NB4 (cell line): ENCODE measurements at regions not wholly inside any gene's neighbourhood (a gene's known extent, or its start where the extent isn't known, plus 50 kb on each side); places are given as distances from the start of the nearest gene placed in this dataset.

Experiments used
- DNase-seq: peaks from one replicate; pipeline ENCODE4 v3.0.0; 2010; ENCODE audit warnings: low read depth
- H3K4me3 ChIP-seq: one replicate; pipeline ENCODE4 v1.5.1; 2011; ENCODE audit warnings: mild to moderate bottlenecking, low read depth, low read length, moderate library complexity
- MYC ChIP-seq: IDR thresholded peaks from 2 replicates; pipeline ENCODE4 v1.6.1; 2011; ENCODE audit warnings: low read depth, low read length
- POLR2A ChIP-seq: IDR thresholded peaks from 2 replicates; pipeline ENCODE4 v1.6.1; 2011; ENCODE audit warnings: mild to moderate bottlenecking; ENCODE audit not compliant: insufficient read length; ENCODE audit errors: extremely low read depth
- TF ChIP-seq, protein P1 (sequence below): IDR thresholded peaks from 2 replicates; pipeline ENCODE4 v1.6.1; 2011; ENCODE audit warnings: low read depth, low read length
- TF ChIP-seq, protein P2 (sequence below): IDR thresholded peaks from one replicate; pipeline ENCODE4 v1.5.1; 2012; ENCODE audit warnings: low read depth, low read length

DNA sequence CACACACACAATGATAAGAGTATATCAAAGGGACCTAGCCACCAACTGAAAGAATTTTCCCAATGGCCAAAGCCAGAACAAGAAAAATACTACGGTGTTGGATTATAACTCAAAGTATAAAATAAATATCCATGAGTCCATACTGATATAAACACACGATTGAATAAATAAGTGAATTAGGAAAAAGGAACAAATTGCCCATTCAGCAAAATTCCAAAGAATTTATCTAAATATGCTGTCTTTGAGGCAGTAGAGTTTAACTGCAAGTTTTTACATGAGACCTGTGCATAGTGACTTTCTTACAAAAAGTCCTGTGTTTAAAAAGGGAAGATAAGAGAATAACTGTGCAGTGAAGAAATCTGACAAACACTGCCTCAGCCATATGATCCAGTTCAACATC is 278.8 kb upstream of the PPARGC1A start:
- no peak overlapping the region for H3K4me3 ChIP-seq
- no peak for DNase-seq
- no peak for TF ChIP-seq MYC
- TF ChIP-seq, protein P1, sequence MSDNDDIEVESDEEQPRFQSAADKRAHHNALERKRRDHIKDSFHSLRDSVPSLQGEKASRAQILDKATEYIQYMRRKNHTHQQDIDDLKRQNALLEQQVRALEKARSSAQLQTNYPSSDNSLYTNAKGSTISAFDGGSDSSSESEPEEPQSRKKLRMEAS, result no peak
- no peak for TF ChIP-seq POLR2A
- TF ChIP-seq, protein P2, sequence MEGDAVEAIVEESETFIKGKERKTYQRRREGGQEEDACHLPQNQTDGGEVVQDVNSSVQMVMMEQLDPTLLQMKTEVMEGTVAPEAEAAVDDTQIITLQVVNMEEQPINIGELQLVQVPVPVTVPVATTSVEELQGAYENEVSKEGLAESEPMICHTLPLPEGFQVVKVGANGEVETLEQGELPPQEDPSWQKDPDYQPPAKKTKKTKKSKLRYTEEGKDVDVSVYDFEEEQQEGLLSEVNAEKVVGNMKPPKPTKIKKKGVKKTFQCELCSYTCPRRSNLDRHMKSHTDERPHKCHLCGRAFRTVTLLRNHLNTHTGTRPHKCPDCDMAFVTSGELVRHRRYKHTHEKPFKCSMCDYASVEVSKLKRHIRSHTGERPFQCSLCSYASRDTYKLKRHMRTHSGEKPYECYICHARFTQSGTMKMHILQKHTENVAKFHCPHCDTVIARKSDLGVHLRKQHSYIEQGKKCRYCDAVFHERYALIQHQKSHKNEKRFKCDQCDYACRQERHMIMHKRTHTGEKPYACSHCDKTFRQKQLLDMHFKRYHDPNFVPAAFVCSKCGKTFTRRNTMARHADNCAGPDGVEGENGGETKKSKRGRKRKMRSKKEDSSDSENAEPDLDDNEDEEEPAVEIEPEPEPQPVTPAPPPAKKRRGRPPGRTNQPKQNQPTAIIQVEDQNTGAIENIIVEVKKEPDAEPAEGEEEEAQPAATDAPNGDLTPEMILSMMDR, result no peak

DNA sequence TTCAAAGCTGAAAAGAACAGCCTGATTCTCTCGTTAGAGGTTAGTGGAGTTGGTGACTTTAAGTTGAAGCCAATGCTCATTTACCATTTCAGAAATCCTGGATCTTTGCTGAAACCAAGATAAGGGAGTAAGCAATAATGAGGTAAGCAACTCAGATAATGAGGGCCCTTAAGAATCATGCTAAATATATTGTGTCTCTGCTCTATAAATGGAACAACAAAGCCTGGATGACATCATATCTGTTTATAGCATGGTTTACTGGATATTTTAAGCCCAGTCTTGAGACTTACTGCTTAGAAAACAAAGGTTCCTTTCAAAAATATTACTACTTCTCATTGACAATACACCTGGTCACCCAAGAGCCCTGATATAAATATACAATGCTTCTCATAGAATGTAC is 276.7 kb upstream of the PPARGC1A start:
- no peak overlapping the region for H3K4me3 ChIP-seq
- TF ChIP-seq, protein P2, result no peak
- no peak for TF ChIP-seq POLR2A
- TF ChIP-seq MYC, result no peak
- TF ChIP-seq, protein P1, result no peak
- DNase-seq, result no peak

DNA sequence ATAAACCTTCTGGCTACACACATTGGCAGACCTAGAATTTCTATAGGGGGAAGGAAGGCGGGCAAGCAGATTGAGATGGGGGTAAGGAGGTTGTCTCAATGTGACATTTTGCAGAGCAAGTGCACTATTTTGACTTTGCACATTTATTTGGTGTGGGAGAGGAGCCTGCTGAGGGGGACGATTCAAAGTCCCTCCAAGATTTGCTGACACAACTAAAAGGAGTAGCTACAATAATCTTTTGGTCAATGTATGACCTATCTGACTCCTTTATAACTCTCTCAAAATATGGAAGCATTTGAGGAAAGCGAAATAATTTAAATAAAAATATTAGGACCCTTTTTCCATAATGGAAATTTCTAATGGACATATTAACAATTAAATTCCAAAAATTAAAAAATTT is 274.9 kb upstream of the PPARGC1A start:
- DNase-seq, result no peak
- H3K4me3 ChIP-seq, result no peak overlapping the region
- TF ChIP-seq, protein P1, result no peak
- TF ChIP-seq POLR2A (no peak), MYC (no peak)
- TF ChIP-seq, protein P2, result no peak

DNA sequence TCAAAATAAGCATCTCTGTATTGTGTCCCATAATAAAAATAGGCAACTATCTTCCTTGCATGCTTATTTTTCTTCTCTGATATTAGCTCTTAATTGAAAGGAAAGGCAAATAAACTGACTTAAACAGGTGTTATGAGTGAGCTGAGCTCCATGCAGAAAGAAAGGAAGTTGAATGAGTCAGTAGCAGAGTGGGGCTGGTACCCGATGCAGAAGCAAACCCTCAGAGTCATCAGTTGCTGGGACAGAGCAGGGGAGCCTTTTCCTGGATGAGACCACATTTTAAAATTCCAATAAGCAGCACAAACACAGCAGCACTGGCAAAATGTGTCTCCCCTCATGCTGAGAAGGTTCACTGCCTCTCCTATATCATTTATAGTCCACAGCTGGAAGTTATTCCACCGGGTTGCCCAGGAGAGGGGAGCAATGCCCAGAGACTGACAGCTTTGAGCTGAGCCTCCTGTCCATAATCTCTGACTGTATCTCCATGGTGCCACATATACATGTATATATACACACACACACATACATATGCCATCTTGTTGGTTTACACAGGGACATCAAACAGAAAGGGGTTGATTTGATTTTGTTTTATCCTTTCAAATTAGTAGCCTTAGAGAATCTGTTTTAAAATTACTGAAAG is 274.3 kb upstream of the PPARGC1A start:
- DNase-seq, result no peak
- TF ChIP-seq, protein P1, result no peak
- TF ChIP-seq MYC (no peak), POLR2A (no peak)
- TF ChIP-seq, protein P2, result no peak
- no peak overlapping the region for H3K4me3 ChIP-seq

DNA sequence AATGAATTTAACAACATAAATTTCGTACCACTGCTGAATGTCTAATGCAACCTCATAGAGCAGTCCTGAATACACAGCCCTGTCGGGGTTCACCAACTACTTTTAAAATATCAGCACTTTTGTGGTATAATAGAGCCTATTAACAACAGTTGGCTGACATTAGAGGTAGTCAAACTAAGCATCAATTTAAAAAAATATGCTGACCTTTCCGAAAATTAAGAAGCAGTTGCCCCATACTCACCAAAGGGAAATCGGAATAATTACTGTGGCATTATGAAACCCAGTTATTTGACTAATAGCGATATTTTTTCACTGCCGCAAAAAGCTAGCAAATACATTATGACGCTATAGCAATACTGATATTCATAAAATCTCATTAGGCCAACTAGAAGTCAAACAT is 273.5 kb upstream of the PPARGC1A start:
- no peak overlapping the region for H3K4me3 ChIP-seq
- no peak for TF ChIP-seq POLR2A
- TF ChIP-seq, protein P2, result no peak
- TF ChIP-seq MYC, result no peak
- DNase-seq, result no peak

DNA sequence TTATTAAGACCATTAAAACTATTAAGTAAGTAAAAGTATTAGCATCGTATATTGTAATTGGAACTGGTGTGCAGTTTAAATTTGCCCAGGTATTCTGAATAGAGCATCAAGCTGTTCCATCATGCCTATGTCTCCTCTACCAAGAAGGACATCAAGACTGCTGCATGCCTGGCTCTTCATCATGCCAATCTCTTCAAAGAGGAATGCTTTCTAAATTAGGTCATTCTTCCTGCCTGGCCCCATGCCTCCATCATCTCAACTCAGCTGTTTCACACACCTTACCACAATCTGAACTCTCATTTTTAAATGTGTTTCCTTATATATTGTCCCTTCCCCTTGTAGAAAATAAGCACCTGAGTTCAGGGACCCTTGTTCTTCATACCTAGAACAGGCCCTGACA is 270.5 kb upstream of the PPARGC1A start:
- DNase-seq, result no peak
- TF ChIP-seq, protein P2, result no peak
- TF ChIP-seq, protein P1, result no peak
- TF ChIP-seq POLR2A, result no peak
- TF ChIP-seq MYC, result no peak
- no peak overlapping the region for H3K4me3 ChIP-seq
